ENCODE measurements at regions not wholly inside any gene's neighbourhood (a gene's known extent, or its start where the extent isn't known, plus 50 kb on each side); places are given as distances from the start of the nearest gene placed in this dataset.

DNA sequence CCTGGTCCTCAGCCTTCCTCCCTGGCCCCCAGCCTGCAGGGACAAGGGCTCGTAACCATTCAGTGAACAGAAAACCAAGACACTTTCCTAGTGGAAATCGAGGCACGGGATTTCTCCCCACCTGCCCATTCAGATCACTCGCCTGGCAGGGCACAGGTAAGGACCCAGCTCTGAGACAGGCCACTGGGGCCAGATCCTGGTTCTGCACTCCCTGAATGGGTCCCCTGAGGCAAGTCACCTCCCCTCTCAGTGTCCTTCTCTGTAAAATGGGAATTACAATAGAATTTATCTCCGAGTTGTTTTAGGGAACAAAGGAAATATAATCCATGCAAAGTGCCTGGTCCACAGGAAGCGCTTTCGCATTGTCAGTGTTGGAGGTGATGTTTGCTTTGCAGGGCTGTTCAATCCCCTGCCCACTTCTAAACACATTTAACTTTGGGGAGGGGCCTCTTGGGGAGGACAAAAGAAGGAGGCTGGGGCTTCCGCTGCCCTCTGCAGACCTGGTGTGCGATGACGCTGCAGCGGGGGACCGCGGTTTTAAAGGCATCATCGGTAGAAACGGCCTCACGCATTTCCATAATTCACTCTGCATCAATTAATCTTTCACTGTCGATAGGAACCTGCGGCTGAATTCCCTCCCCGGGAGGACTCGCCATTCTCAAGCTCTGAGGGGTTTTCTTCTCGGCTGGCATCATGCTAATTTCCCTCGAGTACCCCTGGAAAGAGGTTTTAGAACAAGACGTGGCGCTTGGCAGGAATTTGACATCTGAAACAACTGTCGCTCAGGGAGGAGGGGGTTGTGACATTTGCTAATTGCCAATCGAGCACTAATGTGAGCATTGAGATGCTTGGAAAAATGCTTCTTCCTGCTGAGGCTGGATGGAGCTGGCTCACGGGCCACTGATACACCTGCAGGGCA lies 70.4 kb upstream of the FGF3 start:
- Histone ChIP-seq H2AFZ (ENCODE audit: control insufficient read depth, low read depth, low read length) (no peak overlapping the region), H3K9ac (ENCODE audit: control insufficient read depth, insufficient read depth, low read length) (no peak overlapping the region), H3K36me3 (ENCODE audit: control insufficient read depth in 2 of 2, insufficient read depth in 2 of 2, low read length in 1 of 2) (no peaks in the 10 kb centered on the region), H3K9me3 (replicated peaks; ENCODE audit: control insufficient read depth, insufficient read depth, low read length) (no peaks in the 10 kb centered on the region), H3K79me2 (ENCODE audit: control insufficient read depth, insufficient read depth, low read length) (no peaks in the 10 kb centered on the region), H4K20me1 (ENCODE audit: control insufficient read depth, insufficient read depth) (no peaks in the 10 kb centered on the region), H3K27me3 (replicated peaks in 1 of 2; ENCODE audit: control insufficient read depth in 2 of 2, insufficient read depth in 2 of 2, low read length in 1 of 2) (no peaks in the 10 kb centered on the region; a peak in 1 of 4 replicates), H3K4me1 (ENCODE audit: control insufficient read depth, insufficient read depth, low read length) (no peaks in the 10 kb centered on the region), H3K4me3 (no peak overlapping the region), H3K27ac (ENCODE audit: control insufficient read depth, insufficient read depth) (no peak overlapping the region), H3K4me2 (ENCODE audit: control insufficient read depth, insufficient read depth) (no peak overlapping the region)
- SMC1A ChIA-PET (ENCODE audit: uncharacterized antibody, unreplicated experiment) = no interaction called here
- TF ChIP-seq BCL11A (IDR thresholded peaks at IDR 0.05; ENCODE audit: low read depth, low read length) = no peak
- no peak for TF ChIP-seq KAT2A (conservative IDR thresholded peaks at IDR 0.05; ENCODE audit: control insufficient read depth, low read depth, low read length)
- RAD21 ChIA-PET (ENCODE audit: unreplicated experiment) = no interaction called here
- CTCF ChIA-PET = interaction anchor here (0.6 kb wide), 1 partner anchor 174 kb away, joined by 3 read pairs; no protein-coding TSS in a partner anchor
- ATAC-seq (no peak), FAIRE-seq (no peak), DNase-seq (ENCODE audit: low read depth, low spot score) (no peak)
- 21% methylated on average over 27 of the region's 27 CpGs for WGBS (ENCODE audit: insufficient coverage, insufficient replicate concordance, low lambda C conversion rate, missing lambda C conversion rate)
- intact Hi-C loops (cut with micrococcal nuclease; ENCODE audit: unreplicated experiment) (no loop called here), in situ Hi-C loops (cut with MboI) (loop anchor here (5.0 kb wide), 2 partner anchors 202 to 792 kb away; no protein-coding TSS in a partner anchor)
- BruUV-seq (replicated peaks) = no TSS peak
- POLR2A ChIA-PET = no interaction called here

DNA sequence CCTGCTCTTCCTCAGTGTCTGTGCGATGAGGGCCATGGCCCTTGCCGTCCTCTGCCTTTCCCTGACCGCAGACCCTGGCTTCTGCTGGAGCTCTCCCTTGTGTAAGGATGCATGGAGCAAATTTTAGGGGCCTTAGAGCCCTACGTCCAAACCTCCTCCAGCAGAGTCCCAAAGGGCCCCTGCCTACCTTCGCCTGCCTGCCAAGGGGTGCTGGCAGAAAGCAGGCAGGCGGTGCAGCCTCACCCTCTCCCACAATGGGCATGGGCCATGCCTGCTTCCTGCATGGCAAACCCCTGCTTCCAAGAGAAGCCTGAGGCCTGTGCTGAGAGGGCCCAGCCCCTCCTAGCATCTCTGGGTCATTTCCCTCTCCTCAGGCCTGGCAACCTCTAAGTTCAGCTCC lies 71.3 kb upstream of the FGF3 start:
- WGBS (ENCODE audit: insufficient coverage, insufficient replicate concordance, low lambda C conversion rate, missing lambda C conversion rate) = 28% methylated on average over 6 of the region's 6 CpGs
- Histone ChIP-seq H3K36me3 (ENCODE audit: control insufficient read depth in 2 of 2, insufficient read depth in 2 of 2, low read length in 1 of 2) (no peaks in the 10 kb centered on the region), H4K20me1 (ENCODE audit: control insufficient read depth, insufficient read depth) (no peaks in the 10 kb centered on the region), H2AFZ (ENCODE audit: control insufficient read depth, low read depth, low read length) (no peak overlapping the region), H3K9ac (ENCODE audit: control insufficient read depth, insufficient read depth, low read length) (no peak overlapping the region), H3K79me2 (ENCODE audit: control insufficient read depth, insufficient read depth, low read length) (no peaks in the 10 kb centered on the region), H3K4me3 (no peak overlapping the region), H3K4me2 (ENCODE audit: control insufficient read depth, insufficient read depth) (no peak overlapping the region), H3K9me3 (replicated peaks; ENCODE audit: control insufficient read depth, insufficient read depth, low read length) (no peaks in the 10 kb centered on the region), H3K27ac (ENCODE audit: control insufficient read depth, insufficient read depth) (no peak overlapping the region), H3K27me3 (replicated peaks in 1 of 2; ENCODE audit: control insufficient read depth in 2 of 2, insufficient read depth in 2 of 2, low read length in 1 of 2) (no peaks in the 10 kb centered on the region; a peak in 1 of 4 replicates), H3K4me1 (ENCODE audit: control insufficient read depth, insufficient read depth, low read length) (no peaks in the 10 kb centered on the region)
- DNase-seq (ENCODE audit: low read depth, low spot score) (no peak), ATAC-seq (no peak), FAIRE-seq (no peak)
- intact Hi-C loops (cut with micrococcal nuclease; ENCODE audit: unreplicated experiment) = no loop called here
- SMC1A ChIA-PET (ENCODE audit: uncharacterized antibody, unreplicated experiment) = no interaction called here
- RAD21 ChIA-PET (ENCODE audit: unreplicated experiment) = no interaction called here
- BruUV-seq (replicated peaks) = no TSS peak
- in situ Hi-C loops (cut with MboI) = no loop called here
- POLR2A ChIA-PET = no interaction called here
- CTCF ChIA-PET = no interaction called here
- TF ChIP-seq ZNF274 (IDR thresholded peaks at IDR 0.05; ENCODE audit: insufficient read depth, insufficient read length) = no peak
- no peak for TF ChIP-seq CHD1 (IDR thresholded peaks at IDR 0.05; ENCODE audit: low read depth, low read length)
- no peak for TF ChIP-seq ZZZ3 (IDR thresholded peaks at IDR 0.05; ENCODE audit: control insufficient read depth, insufficient read length, low read depth)
- TF ChIP-seq STAT1 (conservative IDR thresholded peaks at IDR 0.05) = no peak
- TF ChIP-seq NBN (IDR thresholded peaks at IDR 0.05) = no peak
- TF ChIP-seq, protein P1, sequence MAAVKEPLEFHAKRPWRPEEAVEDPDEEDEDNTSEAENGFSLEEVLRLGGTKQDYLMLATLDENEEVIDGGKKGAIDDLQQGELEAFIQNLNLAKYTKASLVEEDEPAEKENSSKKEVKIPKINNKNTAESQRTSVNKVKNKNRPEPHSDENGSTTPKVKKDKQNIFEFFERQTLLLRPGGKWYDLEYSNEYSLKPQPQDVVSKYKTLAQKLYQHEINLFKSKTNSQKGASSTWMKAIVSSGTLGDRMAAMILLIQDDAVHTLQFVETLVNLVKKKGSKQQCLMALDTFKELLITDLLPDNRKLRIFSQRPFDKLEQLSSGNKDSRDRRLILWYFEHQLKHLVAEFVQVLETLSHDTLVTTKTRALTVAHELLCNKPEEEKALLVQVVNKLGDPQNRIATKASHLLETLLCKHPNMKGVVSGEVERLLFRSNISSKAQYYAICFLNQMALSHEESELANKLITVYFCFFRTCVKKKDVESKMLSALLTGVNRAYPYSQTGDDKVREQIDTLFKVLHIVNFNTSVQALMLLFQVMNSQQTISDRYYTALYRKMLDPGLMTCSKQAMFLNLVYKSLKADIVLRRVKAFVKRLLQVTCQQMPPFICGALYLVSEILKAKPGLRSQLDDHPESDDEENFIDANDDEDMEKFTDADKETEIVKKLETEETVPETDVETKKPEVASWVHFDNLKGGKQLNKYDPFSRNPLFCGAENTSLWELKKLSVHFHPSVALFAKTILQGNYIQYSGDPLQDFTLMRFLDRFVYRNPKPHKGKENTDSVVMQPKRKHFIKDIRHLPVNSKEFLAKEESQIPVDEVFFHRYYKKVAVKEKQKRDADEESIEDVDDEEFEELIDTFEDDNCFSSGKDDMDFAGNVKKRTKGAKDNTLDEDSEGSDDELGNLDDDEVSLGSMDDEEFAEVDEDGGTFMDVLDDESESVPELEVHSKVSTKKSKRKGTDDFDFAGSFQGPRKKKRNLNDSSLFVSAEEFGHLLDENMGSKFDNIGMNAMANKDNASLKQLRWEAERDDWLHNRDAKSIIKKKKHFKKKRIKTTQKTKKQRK (IDR thresholded peaks at IDR 0.05; ENCODE audit: low read depth, low read length) = no peak
- TF ChIP-seq, protein P2, sequence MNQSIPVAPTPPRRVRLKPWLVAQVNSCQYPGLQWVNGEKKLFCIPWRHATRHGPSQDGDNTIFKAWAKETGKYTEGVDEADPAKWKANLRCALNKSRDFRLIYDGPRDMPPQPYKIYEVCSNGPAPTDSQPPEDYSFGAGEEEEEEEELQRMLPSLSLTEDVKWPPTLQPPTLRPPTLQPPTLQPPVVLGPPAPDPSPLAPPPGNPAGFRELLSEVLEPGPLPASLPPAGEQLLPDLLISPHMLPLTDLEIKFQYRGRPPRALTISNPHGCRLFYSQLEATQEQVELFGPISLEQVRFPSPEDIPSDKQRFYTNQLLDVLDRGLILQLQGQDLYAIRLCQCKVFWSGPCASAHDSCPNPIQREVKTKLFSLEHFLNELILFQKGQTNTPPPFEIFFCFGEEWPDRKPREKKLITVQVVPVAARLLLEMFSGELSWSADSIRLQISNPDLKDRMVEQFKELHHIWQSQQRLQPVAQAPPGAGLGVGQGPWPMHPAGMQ (IDR thresholded peaks at IDR 0.05; ENCODE audit: borderline replicate concordance) = no peak
- TF ChIP-seq KDM1A (IDR thresholded peaks at IDR 0.05; ENCODE audit: borderline replicate concordance) = no peak
- no peak for TF ChIP-seq RBBP5 (conservative IDR thresholded peaks at IDR 0.05)
- no peak for TF ChIP-seq NFYB (IDR thresholded peaks at IDR 0.05; ENCODE audit: insufficient read depth, low read depth, low read length)

Measured in GM12878 (cell line).